ENCODE measurements at regions not wholly inside any gene's neighbourhood (a gene's known extent, or its start where the extent isn't known, plus 50 kb on each side); places are given as distances from the start of the nearest gene placed in this dataset.

- H2AFZ ChIP-seq (ENCODE audit: low read length) = no peak overlapping the region
- no peak overlapping the region for H4K8ac ChIP-seq (ENCODE audit: extremely low read depth, insufficient read depth, low read length)
- no peak overlapping the region for H3K4ac ChIP-seq (replicated peaks; ENCODE audit: insufficient read length, low read depth, low read length)
- no peak for DNase-seq (ENCODE audit: low read depth in 1 of 2, low spot score in 2 of 2)
- H4K5ac ChIP-seq (ENCODE audit: insufficient read length, low read depth, low read length) = no peak overlapping the region
- no peak overlapping the region for H3K18ac ChIP-seq (ENCODE audit: extremely low read depth, low read length)
- no peak overlapping the region for H3K27ac ChIP-seq (ENCODE audit: low read depth, low read length)
- CTCF ChIA-PET (ENCODE audit: partially characterized antibody) = no interaction called here
- H3K4me1 ChIP-seq (replicated peaks in 1 of 4; ENCODE audit: control insufficient read depth in 3 of 4, insufficient read depth in 4 of 4, low read length in 3 of 4) = no peaks in the 10 kb centered on the region; a peak in 1 of 7 replicates
- H3K14ac ChIP-seq (ENCODE audit: insufficient read length) = no peak overlapping the region
- H4K91ac ChIP-seq (replicated peaks; ENCODE audit: insufficient read length, low read length) = no peak overlapping the region
- POLR2A ChIA-PET (ENCODE audit: partially characterized antibody) = no interaction called here
- FAIRE-seq = no peak
- no peak overlapping the region for H2BK12ac ChIP-seq (ENCODE audit: low read depth, low read length)
- no peaks in the 10 kb centered on the region for H3K79me1 ChIP-seq (ENCODE audit: low read depth, low read length)
- no peaks in the 10 kb centered on the region for H4K20me1 ChIP-seq (replicated peaks in 1 of 2; ENCODE audit: control insufficient read depth in 1 of 2, insufficient read depth in 2 of 2, low read length in 2 of 2)
- H3K9ac ChIP-seq (replicated peaks in 1 of 4; ENCODE audit: extremely low read depth in 1 of 4, low read depth in 3 of 4, low read length in 3 of 4) = no peak overlapping the region
- H3K23ac ChIP-seq (ENCODE audit: insufficient read length) = no peak overlapping the region
- H2AK5ac ChIP-seq (ENCODE audit: low read depth, low read length) = no peak overlapping the region
- no peaks in the 10 kb centered on the region for H3K79me2 ChIP-seq (ENCODE audit: control insufficient read depth in 1 of 2, insufficient read depth in 2 of 2, low read length in 2 of 2)
- no peaks in the 10 kb centered on the region for H3K9me3 ChIP-seq (ENCODE audit: insufficient read depth in 2 of 2, low read depth in 1 of 2, low read length in 1 of 2)
- no peak overlapping the region for H2BK5ac ChIP-seq (ENCODE audit: low read depth, low read length)
- H2BK15ac ChIP-seq (ENCODE audit: low read length) = no peak overlapping the region
- WGBS, 2 experiments (ENCODE audit: extremely low coverage in 1 of 2, insufficient coverage in 1 of 2, insufficient read length in 1 of 2, insufficient replicate concordance in 2 of 2, low coverage in 1 of 2, low lambda C conversion rate in 2 of 2, missing lambda C conversion rate in 1 of 2) = 80% methylated on average over 6 of the region's 7 CpGs; no CpG with 5 or more reads in 1 of the 2 experiments
- no peak overlapping the region for H2BK20ac ChIP-seq (ENCODE audit: low read length)
- no peak overlapping the region for H3K56ac ChIP-seq (replicated peaks; ENCODE audit: insufficient read length, low read depth, low read length)
- no peaks in the 10 kb centered on the region for H3K23me2 ChIP-seq (ENCODE audit: low read depth, low read length)
- no peak overlapping the region for H3K4me3 ChIP-seq (ENCODE audit: extremely low read depth in 1 of 4, insufficient read depth in 2 of 4, low read depth in 3 of 4, low read length in 4 of 4)
- no peaks in the 10 kb centered on the region for H3K36me3 ChIP-seq (ENCODE audit: control insufficient read depth in 2 of 4, insufficient read depth in 4 of 4, low read length in 3 of 4)
- no peaks in the 10 kb centered on the region for H3K27me3 ChIP-seq (replicated peaks in 1 of 4; ENCODE audit: control insufficient read depth in 3 of 4, extremely low read depth in 1 of 4, insufficient read depth in 3 of 4, low read length in 3 of 4)
- no peak overlapping the region for H3K4me2 ChIP-seq (ENCODE audit: insufficient read depth in 1 of 2, low read depth in 2 of 2, low read length in 2 of 2)
- no peak overlapping the region for H2BK120ac ChIP-seq (replicated peaks; ENCODE audit: low read depth, low read length)
- TF ChIP-seq MAX (IDR thresholded peaks at IDR 0.05) (no peak), TAF7 (optimal IDR thresholded peaks at IDR 0.05; ENCODE audit: borderline replicate concordance, low read depth, low read length) (no peak), SIX5 (IDR thresholded peaks at IDR 0.05; ENCODE audit: low read depth, low read length) (no peak), E2F6 (IDR thresholded peaks at IDR 0.05) (no peak), SAP30 (IDR thresholded peaks at IDR 0.05; ENCODE audit: insufficient read depth, insufficient replicate concordance, low read length) (no peak), CEBPB (IDR thresholded peaks at IDR 0.05; ENCODE audit: low read depth, low read length) (no peak), JUND (IDR thresholded peaks at IDR 0.05; ENCODE audit: low read length) (no peak), SIRT6 (IDR thresholded peaks at IDR 0.05; ENCODE audit: low read length) (no peak), RAD21 (IDR thresholded peaks at IDR 0.05 in 1 of 2, conservative IDR thresholded peaks at IDR 0.05 in 1 of 2; ENCODE audit: low read depth in 2 of 2, low read length in 2 of 2) (no peak), NRF1 (IDR thresholded peaks at IDR 0.05; ENCODE audit: low read depth, low read length) (no peak), CHD1 (IDR thresholded peaks at IDR 0.05; ENCODE audit: low read depth, low read length) (no peak), CTCF (IDR thresholded peaks at IDR 0.05; ENCODE audit: control extremely low read depth in 1 of 3, insufficient read depth in 1 of 3, low read depth in 1 of 3, low read length in 3 of 3) (no peak)
Observed at GRCh38 chrX:9158611-9159010, 124.7 kb upstream of the FAM9B start.
